ENCODE measurements at regions not wholly inside any gene's neighbourhood (a gene's known extent, or its start where the extent isn't known, plus 50 kb on each side); places are given as distances from the start of the nearest gene placed in this dataset.

DNA sequence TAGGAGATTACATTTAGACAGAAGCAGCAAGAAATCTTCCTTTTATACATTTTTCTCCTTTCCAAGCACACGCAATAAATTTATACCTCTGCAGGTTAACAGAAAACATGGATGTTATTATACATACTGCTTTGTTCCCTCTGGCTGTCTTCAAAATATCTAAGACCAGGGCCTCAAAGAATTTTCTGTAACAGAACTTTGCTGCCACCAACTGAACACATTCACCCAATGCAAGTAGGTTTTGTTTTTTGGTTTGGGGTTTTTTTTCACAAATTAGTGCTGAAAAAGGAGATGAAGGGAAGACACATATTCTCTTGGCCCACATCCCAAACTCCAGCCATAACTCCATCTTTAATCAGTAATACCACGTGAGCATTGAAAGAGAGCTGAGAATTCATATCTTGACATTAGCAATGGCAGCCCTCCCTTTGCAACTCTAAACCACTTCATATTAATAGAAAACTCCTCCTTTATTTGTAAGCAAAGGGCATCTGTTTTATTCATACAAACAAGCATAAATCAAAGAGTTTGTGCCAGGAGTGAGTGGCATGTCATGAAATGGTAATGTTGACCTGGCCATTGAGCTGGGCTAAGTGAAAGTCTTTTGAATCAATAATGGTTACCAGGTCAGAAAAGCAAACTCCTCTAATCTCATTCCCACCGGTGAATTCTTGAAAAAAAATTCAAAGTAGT is 150.8 kb upstream of the FSCB start:
- no peak for TF ChIP-seq CTCF (IDR thresholded peaks at IDR 0.05; ENCODE audit: control extremely low read depth, extremely low read depth)
- 48 to 54% methylated on average over 3 of the region's 3 CpGs for WGBS, 2 donors
- Histone ChIP-seq H3K27ac (ENCODE audit: low read depth in 1 of 2, low read length in 1 of 2) (no peak overlapping the region), H3K4me3 (no peak overlapping the region), H3K9ac (ENCODE audit: insufficient read depth in 1 of 2, low read length in 2 of 2) (no peak overlapping the region), H3K27me3 (ENCODE audit: control insufficient read depth in 3 of 3, insufficient read depth in 3 of 3, low read length in 2 of 3) (no peaks in the 10 kb centered on the region), H3K9me3 (ENCODE audit: control insufficient read depth in 4 of 4, insufficient read depth in 3 of 4, low read length in 3 of 4) (no peaks in the 10 kb centered on the region), H3K4me1 (ENCODE audit: control insufficient read depth in 5 of 5, insufficient read depth in 5 of 5, low read length in 5 of 5) (peaks cover 0 to 44% (median 5%) of the 10 kb centered on the region in 5 donors), H3K36me3 (ENCODE audit: control insufficient read depth in 4 of 4, insufficient read depth in 4 of 4, low read length in 4 of 4) (no peaks in the 10 kb centered on the region)
- ATAC-seq (ENCODE audit: insufficient read depth, low FRiP score): no peak
- peak; percentile 51 to 90 (median 88) for DNase-seq

DNA sequence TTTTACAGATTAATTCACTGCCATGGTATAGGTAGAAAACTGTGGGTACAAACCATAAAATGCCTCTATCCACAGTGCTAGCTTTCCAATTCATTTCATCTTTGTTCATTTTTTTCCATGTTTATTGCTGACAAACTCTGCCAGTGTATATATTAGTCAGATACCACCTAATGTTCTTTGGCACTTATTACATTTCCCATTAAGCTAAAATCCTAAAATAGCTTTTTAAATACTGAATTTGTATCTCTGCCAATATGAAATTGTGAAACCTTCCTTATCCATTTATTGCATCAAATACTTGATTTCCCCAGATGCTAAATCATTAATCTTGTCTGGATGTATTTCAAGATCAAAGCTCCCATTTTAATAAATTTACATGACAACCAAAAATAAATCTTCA is 150.1 kb upstream of the FSCB start:
- Histone ChIP-seq H3K9me3 (ENCODE audit: control insufficient read depth in 4 of 4, insufficient read depth in 3 of 4, low read length in 3 of 4) (no peaks in the 10 kb centered on the region), H3K4me3 (no peak overlapping the region), H3K27me3 (ENCODE audit: control insufficient read depth in 3 of 3, insufficient read depth in 3 of 3, low read length in 2 of 3) (no peaks in the 10 kb centered on the region), H3K9ac (ENCODE audit: insufficient read depth in 1 of 2, low read length in 2 of 2) (no peak overlapping the region), H3K4me1 (ENCODE audit: control insufficient read depth in 5 of 5, insufficient read depth in 5 of 5, low read length in 5 of 5) (peaks cover 0 to 49% (median 5%) of the 10 kb centered on the region in 5 donors), H3K36me3 (ENCODE audit: control insufficient read depth in 4 of 4, insufficient read depth in 4 of 4, low read length in 4 of 4) (no peaks in the 10 kb centered on the region), H3K27ac (ENCODE audit: low read depth in 1 of 2, low read length in 1 of 2) (no peak overlapping the region)
- ATAC-seq (ENCODE audit: insufficient read depth, low FRiP score): no peak
- TF ChIP-seq CTCF (IDR thresholded peaks at IDR 0.05; ENCODE audit: control extremely low read depth, extremely low read depth): no peak
- peak in 2 of 3 donors; percentile 70 to 75 for DNase-seq

- TF ChIP-seq CTCF (IDR thresholded peaks at IDR 0.05; ENCODE audit: control extremely low read depth, extremely low read depth): no peak
- 79 to 80% methylated on average over 2 of the region's 2 CpGs for WGBS, 2 donors
- H3K27me3 ChIP-seq (ENCODE audit: control insufficient read depth in 3 of 3, insufficient read depth in 3 of 3, low read length in 2 of 3): no peaks in the 10 kb centered on the region
- ATAC-seq (ENCODE audit: insufficient read depth, low FRiP score): no peak
- no peak overlapping the region for H3K4me3 ChIP-seq
- H3K9me3 ChIP-seq (ENCODE audit: control insufficient read depth in 4 of 4, insufficient read depth in 3 of 4, low read length in 3 of 4): no peaks in the 10 kb centered on the region
- peak in 2 of 3 donors; percentile 86 to 88 for DNase-seq
- H3K27ac ChIP-seq (ENCODE audit: low read depth in 1 of 2, low read length in 1 of 2): no peak overlapping the region
- H3K9ac ChIP-seq (ENCODE audit: insufficient read depth in 1 of 2, low read length in 2 of 2): no peak overlapping the region
- peaks cover 0 to 49% (median 5%) of the 10 kb centered on the region in 5 donors for H3K4me1 ChIP-seq (ENCODE audit: control insufficient read depth in 5 of 5, insufficient read depth in 5 of 5, low read length in 5 of 5)
- H3K36me3 ChIP-seq (ENCODE audit: control insufficient read depth in 4 of 4, insufficient read depth in 4 of 4, low read length in 4 of 4): no peaks in the 10 kb centered on the region
These were observed 147.5 kb upstream of the FSCB start for GRCh38 chr14:44654591-44654990.

DNA sequence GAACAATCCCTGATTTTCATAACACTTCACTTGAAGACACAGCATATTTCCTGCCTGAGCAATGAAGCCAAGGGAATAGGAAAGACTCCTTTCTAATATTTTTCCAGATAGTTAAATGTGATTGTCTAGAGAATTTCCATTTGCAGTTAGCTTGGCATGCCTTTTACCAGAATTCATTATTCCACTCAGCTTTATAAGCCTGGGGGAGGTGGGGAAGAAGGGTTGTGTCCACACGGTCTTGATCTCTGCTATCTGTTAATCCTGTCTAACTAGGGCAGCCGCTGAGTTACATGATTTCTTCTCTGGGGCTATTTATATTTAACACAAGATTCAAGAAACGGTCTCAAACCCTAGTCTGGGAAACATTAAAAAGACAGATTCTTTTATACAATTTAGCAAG is 146.6 kb upstream of the FSCB start:
- WGBS, 2 donors: 65 to 80% methylated on average over 3 of the region's 3 CpGs
- ATAC-seq (ENCODE audit: insufficient read depth, low FRiP score) (no peak), DNase-seq (peak in 1 of 3 donors; percentile 61)
- Histone ChIP-seq H3K4me3 (no peak overlapping the region), H3K36me3 (ENCODE audit: control insufficient read depth in 4 of 4, insufficient read depth in 4 of 4, low read length in 4 of 4) (no peaks in the 10 kb centered on the region), H3K9me3 (ENCODE audit: control insufficient read depth in 4 of 4, insufficient read depth in 3 of 4, low read length in 3 of 4) (no peaks in the 10 kb centered on the region), H3K27me3 (ENCODE audit: control insufficient read depth in 3 of 3, insufficient read depth in 3 of 3, low read length in 2 of 3) (no peaks in the 10 kb centered on the region), H3K4me1 (ENCODE audit: control insufficient read depth in 5 of 5, insufficient read depth in 5 of 5, low read length in 5 of 5) (peaks cover 0 to 49% (median 5%) of the 10 kb centered on the region in 5 donors), H3K9ac (ENCODE audit: insufficient read depth in 1 of 2, low read length in 2 of 2) (no peak overlapping the region), H3K27ac (ENCODE audit: low read depth in 1 of 2, low read length in 1 of 2) (no peak overlapping the region)
- no peak for TF ChIP-seq CTCF (IDR thresholded peaks at IDR 0.05; ENCODE audit: control extremely low read depth, extremely low read depth)
